ENCODE measurements at regions not wholly inside any gene's neighbourhood (a gene's known extent, or its start where the extent isn't known, plus 50 kb on each side); places are given as distances from the start of the nearest gene placed in this dataset.

GRCh38 chr6:101070044-101070608 lies 189.0 kb upstream of the ASCC3 start:
- no peaks in the 10 kb centered on the region for H3K9me2 ChIP-seq (ENCODE audit: insufficient read depth)
- ChIA-PET POLR2A (no interaction called here), RAD21 (ENCODE audit: low non-redundant PET in 1 of 2, low total read pairs in 2 of 2, uncharacterized antibody in 2 of 2, unreplicated experiment in 2 of 2) (no interaction called here), CTCF (no interaction called here)
- no peaks in the 10 kb centered on the region for H3K79me2 ChIP-seq (ENCODE audit: insufficient read depth, low read length)
- H2AFZ ChIP-seq (ENCODE audit: low read depth, low read length, poor library complexity, severe bottlenecking), result no peak overlapping the region
- DNase-seq (ENCODE audit: low read depth, low spot score) (no peak), ATAC-seq (no peak)
- H3K9ac ChIP-seq (ENCODE audit: low read length), result no peak overlapping the region
- no peaks in the 10 kb centered on the region for H3K4me1 ChIP-seq (ENCODE audit: control insufficient read depth in 1 of 2, insufficient read depth in 2 of 2, low read length in 2 of 2)
- intact Hi-C loops (cut with micrococcal nuclease), result no loop called here
- H3K4me2 ChIP-seq (ENCODE audit: low read length), result no peak overlapping the region
- H3K9me3 ChIP-seq (ENCODE audit: control insufficient read depth in 1 of 2, insufficient read depth in 1 of 2, low read depth in 1 of 2, low read length in 2 of 2), result no peaks in the 10 kb centered on the region
- no TSS peak for BruUV-seq (replicated peaks)
- H3K27me3 ChIP-seq (ENCODE audit: insufficient read depth, low read length), result no peaks in the 10 kb centered on the region
- TF ChIP-seq JUND (IDR thresholded peaks at IDR 0.05), result no peak
- TF ChIP-seq ELF1 (IDR thresholded peaks at IDR 0.05; ENCODE audit: borderline replicate concordance, low read depth), result no peak
- TF ChIP-seq SIN3A (IDR thresholded peaks at IDR 0.05; ENCODE audit: low read depth), result no peak
- no peak for TF ChIP-seq ZFX (IDR thresholded peaks at IDR 0.05)
- no peak for TF ChIP-seq MAX (IDR thresholded peaks at IDR 0.05)
- TF ChIP-seq RAD21 (IDR thresholded peaks at IDR 0.05; ENCODE audit: low read depth), result no peak
- TF ChIP-seq SP1 (IDR thresholded peaks at IDR 0.05; ENCODE audit: low read depth), result no peak
- TF ChIP-seq CEBPB (IDR thresholded peaks at IDR 0.05; ENCODE audit: low read depth), result no peak
- no peak for TF ChIP-seq POLR2A (IDR thresholded peaks at IDR 0.05; ENCODE audit: borderline replicate concordance, extremely low read depth, insufficient read depth, insufficient read length)
- TF ChIP-seq EZH2phosphoT487 (IDR thresholded peaks at IDR 0.05; ENCODE audit: borderline replicate concordance), result no peak
- no peak for TF ChIP-seq POLR2AphosphoS5 (IDR thresholded peaks at IDR 0.05; ENCODE audit: low read depth, low read length)
- no peaks in the 10 kb centered on the region for H4K20me1 ChIP-seq (ENCODE audit: insufficient read depth)
- H3K36me3 ChIP-seq (ENCODE audit: control insufficient read depth in 1 of 2, insufficient read depth in 2 of 2, low read length in 2 of 2), result no peaks in the 10 kb centered on the region
- H3K4me3 ChIP-seq (replicated peaks in 1 of 2; ENCODE audit: low read depth in 1 of 2, low read length in 2 of 2), result no peak overlapping the region
- H3K27ac ChIP-seq (ENCODE audit: low read depth, low read length), result no peak overlapping the region

- intact Hi-C loops (cut with micrococcal nuclease), result no loop called here
- no peak overlapping the region for H3K4me2 ChIP-seq (ENCODE audit: low read length)
- H4K20me1 ChIP-seq (ENCODE audit: insufficient read depth), result no peaks in the 10 kb centered on the region
- no peak for TF ChIP-seq ZBTB33 (IDR thresholded peaks at IDR 0.05; ENCODE audit: extremely low read depth, insufficient replicate concordance, low read length)
- no peak for TF ChIP-seq EGR1 (IDR thresholded peaks at IDR 0.05; ENCODE audit: low read depth)
- TF ChIP-seq SIN3A (IDR thresholded peaks at IDR 0.05; ENCODE audit: low read depth), result no peak
- no peak for TF ChIP-seq RAD21 (IDR thresholded peaks at IDR 0.05; ENCODE audit: low read depth)
- TF ChIP-seq EZH2phosphoT487 (IDR thresholded peaks at IDR 0.05; ENCODE audit: borderline replicate concordance), result no peak
- TF ChIP-seq MAX (IDR thresholded peaks at IDR 0.05), result no peak
- no peak for TF ChIP-seq SRF (IDR thresholded peaks at IDR 0.05; ENCODE audit: low read depth)
- TF ChIP-seq ATF3 (IDR thresholded peaks at IDR 0.05), result no peak
- TF ChIP-seq CTCF (IDR thresholded peaks at IDR 0.05 in 2 of 3, conservative IDR thresholded peaks at IDR 0.05 in 1 of 3; ENCODE audit: borderline replicate concordance in 1 of 3, insufficient read depth in 1 of 3, low read depth in 2 of 3, low read length in 2 of 3), result no peak
- TF ChIP-seq FOSL1 (IDR thresholded peaks at IDR 0.05; ENCODE audit: low read depth), result no peak
- no peak for TF ChIP-seq CEBPB (IDR thresholded peaks at IDR 0.05; ENCODE audit: low read depth)
- no peak for TF ChIP-seq SP1 (IDR thresholded peaks at IDR 0.05; ENCODE audit: low read depth)
- TF ChIP-seq CBX3 (IDR thresholded peaks at IDR 0.05; ENCODE audit: low read depth), result no peak
- no peaks in the 10 kb centered on the region for H3K36me3 ChIP-seq (ENCODE audit: control insufficient read depth in 1 of 2, insufficient read depth in 2 of 2, low read length in 2 of 2)
- H3K4me1 ChIP-seq (ENCODE audit: control insufficient read depth in 1 of 2, insufficient read depth in 2 of 2, low read length in 2 of 2), result peaks cover 0 to 3% of the 10 kb centered on the region in 2 experiments; a peak in 1 of 4 replicates
- no peaks in the 10 kb centered on the region for H3K27me3 ChIP-seq (ENCODE audit: insufficient read depth, low read length)
- POLR2A ChIA-PET, result no interaction called here
- no peaks in the 10 kb centered on the region for H3K9me3 ChIP-seq (ENCODE audit: control insufficient read depth in 1 of 2, insufficient read depth in 1 of 2, low read depth in 1 of 2, low read length in 2 of 2)
- RAD21 ChIA-PET (ENCODE audit: low non-redundant PET in 1 of 2, low total read pairs in 2 of 2, uncharacterized antibody in 2 of 2, unreplicated experiment in 2 of 2), result no interaction called here
- no peak for ATAC-seq
- H3K4me3 ChIP-seq (replicated peaks in 1 of 2; ENCODE audit: low read depth in 1 of 2, low read length in 2 of 2), result no peak overlapping the region
- H3K9ac ChIP-seq (ENCODE audit: low read length), result no peak overlapping the region
- no peaks in the 10 kb centered on the region for H3K79me2 ChIP-seq (ENCODE audit: insufficient read depth, low read length)
- BruUV-seq (replicated peaks), result no TSS peak
- H2AFZ ChIP-seq (ENCODE audit: low read depth, low read length, poor library complexity, severe bottlenecking), result no peak overlapping the region
- no peak overlapping the region for H3K27ac ChIP-seq (ENCODE audit: low read depth, low read length)
- no peaks in the 10 kb centered on the region for H3K9me2 ChIP-seq (ENCODE audit: insufficient read depth)
- no peak for DNase-seq (ENCODE audit: low read depth, low spot score)
- CTCF ChIA-PET, result no interaction called here
Observed at GRCh38 chr6:101077344-101077743, 196.2 kb upstream of the ASCC3 start.

Data from HCT116 (cell line).